ENCODE measurements at regions not wholly inside any gene's neighbourhood (a gene's known extent, or its start where the extent isn't known, plus 50 kb on each side); places are given as distances from the start of the nearest gene placed in this dataset.

DNA sequence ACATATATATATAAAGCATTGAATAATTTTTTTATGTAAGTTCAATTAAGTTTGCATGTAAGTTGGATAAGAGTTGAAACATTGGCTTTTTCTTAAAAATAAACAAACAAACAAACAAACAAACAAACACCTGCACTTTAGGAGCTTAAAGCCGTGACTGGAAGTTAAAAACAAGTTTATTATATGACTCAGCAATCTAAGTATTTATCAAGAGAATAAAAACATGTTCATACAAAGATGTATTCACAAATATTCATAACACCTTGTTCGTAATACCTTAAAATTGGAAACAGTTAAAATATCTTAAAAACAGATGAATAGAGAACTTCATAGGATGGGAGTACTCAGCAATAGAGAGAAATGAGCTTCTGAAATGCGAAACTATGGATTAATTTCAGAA is 61.5 kb upstream of the ANXA1 start:
- TF ChIP-seq YY1 (IDR thresholded peaks at IDR 0.05; ENCODE audit: insufficient read depth, insufficient read length) (no peak), ZNF274 (IDR thresholded peaks at IDR 0.05; ENCODE audit: low read depth, low read length) (no peak), SUZ12 (IDR thresholded peaks at IDR 0.05; ENCODE audit: extremely low read depth, insufficient read depth, insufficient read length) (no peak)

Measured in NT2/D1 (cell line).